H1 (cell line): ENCODE measurements at regions not wholly inside any gene's neighbourhood (a gene's known extent, or its start where the extent isn't known, plus 50 kb on each side); places are given as distances from the start of the nearest gene placed in this dataset.

Experiments used
- CTBP2 ChIP-seq: IDR thresholded peaks from 2 replicates; pipeline ENCODE4 v1.7.0; 2011; ENCODE audit warnings: borderline replicate concordance, mild to moderate bottlenecking, moderate library complexity, mixed read lengths, low read length; ENCODE audit not compliant: insufficient read depth, insufficient read length
- SIN3A ChIP-seq, 2 experiments: IDR thresholded peaks in 1 of 2; conservative IDR thresholded peaks in 1 of 2; 2 replicates each; pipeline ENCODE4 v1.6.1; 2011 to 2012; ENCODE audit warnings: low read length in 2 of 2, improper control_type of control experiment in 1 of 2, low read depth in 1 of 2, mild to moderate bottlenecking in 1 of 2
- USF2 ChIP-seq: IDR thresholded peaks from 2 replicates; pipeline ENCODE4 v1.6.1; 2011; ENCODE audit warnings: low read length, improper control_type of control experiment

- no peak for TF ChIP-seq CTBP2
- no peak for TF ChIP-seq USF2
- TF ChIP-seq SIN3A (conservative IDR thresholded peaks at IDR 0.05 in 1 of 2, IDR thresholded peaks at IDR 0.05 in 1 of 2; ENCODE audit: low read depth in 1 of 2, low read length in 2 of 2): no peak
These were observed 406.3 kb downstream of the DTHD1 start (continued) for GRCh38 chr4:36687681-36688080.
